GM12878 (cell line): ENCODE measurements at regions not wholly inside any gene's neighbourhood (a gene's known extent, or its start where the extent isn't known, plus 50 kb on each side); places are given as distances from the start of the nearest gene placed in this dataset.

ENCODE experiments used
- POLR2A ChIP-seq: IDR thresholded peaks from 2 replicates; pipeline ENCODE4 v1.6.1; 2011; ENCODE audit warnings: low read depth, mild to moderate bottlenecking, low read length
- TF ChIP-seq, protein P1 (sequence below), 3 experiments: IDR thresholded peaks in 2 of 3; conservative IDR thresholded peaks in 1 of 3; 2 replicates each; pipeline ENCODE4 v1.5.1; 2011; ENCODE audit warnings: low read depth in 3 of 3, low read length in 3 of 3, mild to moderate bottlenecking in 3 of 3, control low read depth in 2 of 3, moderate library complexity in 2 of 3, inconsistent platforms in 1 of 3, mixed read lengths in 1 of 3; ENCODE audit not compliant: control insufficient read depth in 2 of 3, insufficient read depth in 1 of 3; ENCODE audit errors: extremely low read depth in 1 of 3

DNA sequence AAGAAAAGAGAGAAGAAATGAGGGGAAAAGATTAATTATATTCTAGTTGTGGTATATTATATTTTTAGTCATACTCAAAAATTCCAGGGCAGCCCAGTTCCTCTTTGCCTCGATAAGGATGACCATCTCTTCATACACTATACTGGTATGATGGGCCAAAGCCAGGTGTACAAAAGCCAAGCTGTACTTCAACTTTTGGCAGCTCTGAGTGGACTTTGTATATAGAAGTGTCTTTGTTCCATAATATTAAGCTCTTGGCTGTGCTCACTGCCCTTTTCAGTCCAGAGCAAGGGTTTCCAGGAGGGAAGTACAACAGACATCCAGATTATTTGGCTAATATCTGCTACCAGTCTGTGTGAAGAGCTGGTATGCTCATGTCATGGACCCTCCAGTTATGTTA is 934.3 kb upstream of the CDH10 start:
- no peak for TF ChIP-seq POLR2A
- TF ChIP-seq, protein P1, sequence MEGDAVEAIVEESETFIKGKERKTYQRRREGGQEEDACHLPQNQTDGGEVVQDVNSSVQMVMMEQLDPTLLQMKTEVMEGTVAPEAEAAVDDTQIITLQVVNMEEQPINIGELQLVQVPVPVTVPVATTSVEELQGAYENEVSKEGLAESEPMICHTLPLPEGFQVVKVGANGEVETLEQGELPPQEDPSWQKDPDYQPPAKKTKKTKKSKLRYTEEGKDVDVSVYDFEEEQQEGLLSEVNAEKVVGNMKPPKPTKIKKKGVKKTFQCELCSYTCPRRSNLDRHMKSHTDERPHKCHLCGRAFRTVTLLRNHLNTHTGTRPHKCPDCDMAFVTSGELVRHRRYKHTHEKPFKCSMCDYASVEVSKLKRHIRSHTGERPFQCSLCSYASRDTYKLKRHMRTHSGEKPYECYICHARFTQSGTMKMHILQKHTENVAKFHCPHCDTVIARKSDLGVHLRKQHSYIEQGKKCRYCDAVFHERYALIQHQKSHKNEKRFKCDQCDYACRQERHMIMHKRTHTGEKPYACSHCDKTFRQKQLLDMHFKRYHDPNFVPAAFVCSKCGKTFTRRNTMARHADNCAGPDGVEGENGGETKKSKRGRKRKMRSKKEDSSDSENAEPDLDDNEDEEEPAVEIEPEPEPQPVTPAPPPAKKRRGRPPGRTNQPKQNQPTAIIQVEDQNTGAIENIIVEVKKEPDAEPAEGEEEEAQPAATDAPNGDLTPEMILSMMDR (IDR thresholded peaks at IDR 0.05 in 2 of 3, conservative IDR thresholded peaks at IDR 0.05 in 1 of 3; ENCODE audit: control insufficient read depth in 2 of 3, extremely low read depth in 1 of 3, insufficient read depth in 1 of 3, low read depth in 3 of 3, low read length in 3 of 3): no peak
